Left cardiac atrium (tissue), 4 donors: ENCODE measurements at regions not wholly inside any gene's neighbourhood (a gene's known extent, or its start where the extent isn't known, plus 50 kb on each side); places are given as distances from the start of the nearest gene placed in this dataset.

Experiments
- ATAC-seq, 2 donors: fragments of 200-7000 bp; cut with Tn5 transposase; one replicate each; pipeline ENCODE4 v1.9.1; 2020; ENCODE audit warnings: mild to moderate bottlenecking in 2 of 2, moderate library complexity in 2 of 2
- DNase-seq: peaks from one replicate; pipeline ENCODE4 v3.0.0-alpha.2; 2020
- intact Hi-C, 2 donors: fragments of 100-400 bp; cut with DNase I; formaldehyde crosslinking; loops; one replicate each; pipeline versions ENCODE4 v1.14.1 to v1.15.1; 2022 to 2023
- donor health status: DM: no; HTN: yes; CAD: no.
- donor health status: DM: no; HTN: yes; CAD: no; lungs with severe emphysema.
- donor health status: DM: yes; HTN: yes; CAD: no.
- donor health status: Dilated cardiomyopathy.

- no peak for DNase-seq
- no peak for ATAC-seq
- intact Hi-C loops = no loop called here
Measured at GRCh38 chr19:23855676-23856075, 59.0 kb upstream of the ZNF726 start.

- no peak for ATAC-seq
- no peak for DNase-seq
- intact Hi-C loops = no loop called here
Measured at GRCh38 chr19:23851966-23852365, 62.7 kb upstream of the ZNF726 start.

- intact Hi-C loops = no loop called here
- DNase-seq = no peak
- ATAC-seq = no peak
Measured at GRCh38 chr19:23832717-23833327, 74.1 kb upstream of the ZNF681 start.

- intact Hi-C loops = no loop called here
- DNase-seq = no peak
- ATAC-seq = no peak
Measured at GRCh38 chr19:23823952-23824389, 65.3 kb upstream of the ZNF681 start.

- intact Hi-C loops = no loop called here
- DNase-seq (no peak), ATAC-seq (no peak)
Measured at GRCh38 chr19:23822735-23823134, 64.0 kb upstream of the ZNF681 start.

- intact Hi-C loops = no loop called here
- ATAC-seq (no peak), DNase-seq (peak; percentile 20)
Measured at GRCh38 chr19:23817519-23817918, 58.8 kb upstream of the ZNF681 start.

- intact Hi-C loops = no loop called here
- DNase-seq (no peak), ATAC-seq (no peak)
Measured at GRCh38 chr19:23810496-23810895, 51.8 kb upstream of the ZNF681 start.
